Neutrophil (primary cell): ENCODE measurements at regions not wholly inside any gene's neighbourhood (a gene's known extent, or its start where the extent isn't known, plus 50 kb on each side); places are given as distances from the start of the nearest gene placed in this dataset.

Experiments
- H3K27ac ChIP-seq: fragments of 200-600 bp; sonication (generic); 2 replicates; pipeline ENCODE4 v1.5.1; 2016; ENCODE audit warnings: mild to moderate bottlenecking, moderate library complexity
- H3K27me3 ChIP-seq: fragments of 200-600 bp; sonication (generic); 2 replicates; pipeline ENCODE4 v1.6.0; 2016; ENCODE audit warnings: mild to moderate bottlenecking
- H3K36me3 ChIP-seq: fragments of 200-600 bp; sonication (generic); 2 replicates; pipeline ENCODE4 v1.5.1; 2017
- H3K4me1 ChIP-seq, 2 experiments: fragments of 200-600 bp in 1 of 2; sonication (generic) in 1 of 2; 1 replicate in 1 of 2; 2 replicates in 1 of 2; pipeline versions ENCODE4 v1.5.1 to v1.6.1; 2013 to 2016; ENCODE audit warnings: low read depth in 1 of 2, low read length in 1 of 2, mild to moderate bottlenecking in 1 of 2, moderate library complexity in 1 of 2; ENCODE audit not compliant: control insufficient read depth in 1 of 2, insufficient read depth in 1 of 2
- H3K4me3 ChIP-seq, 2 experiments: fragments of 200-600 bp in 1 of 2; sonication (generic) in 1 of 2; 1 replicate in 1 of 2; 2 replicates in 1 of 2; pipeline ENCODE4 v1.5.1; 2013 to 2016; ENCODE audit warnings: low read depth in 1 of 2, low read length in 1 of 2, mild to moderate bottlenecking in 1 of 2, moderate library complexity in 1 of 2
- H3K9me3 ChIP-seq: fragments of 200-600 bp; sonication (generic); 2 replicates; pipeline ENCODE4 v1.5.1; 2016
- TF ChIP-seq, protein P1 (sequence below): fragments of 200-600 bp; sonication (generic); IDR thresholded peaks from 2 replicates; pipeline ENCODE4 v1.5.1; 2016; ENCODE audit warnings: antibody characterized with exemption

DNA sequence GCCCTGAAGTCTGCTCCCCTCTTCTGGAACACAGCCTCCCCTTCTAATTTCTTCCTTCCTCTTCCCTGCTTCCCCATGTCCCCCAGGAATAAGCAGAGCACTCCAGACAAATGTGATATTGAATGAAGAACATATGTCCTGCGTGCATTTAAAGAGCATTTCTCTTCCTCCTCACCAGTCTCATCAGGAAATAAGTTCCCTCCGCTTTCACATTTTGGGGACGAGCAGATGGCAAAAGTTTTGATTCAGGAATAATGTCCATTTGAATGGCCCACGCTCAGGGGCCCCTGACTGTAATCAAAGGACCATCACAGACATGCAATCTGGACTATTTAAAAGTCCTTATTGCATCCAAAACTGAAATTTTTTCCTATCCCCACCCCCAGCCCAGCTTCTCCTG lies 316.1 kb downstream of the CDK5RAP2 start:
- no peaks in the 10 kb centered on the region for H3K9me3 ChIP-seq
- no peaks in the 10 kb centered on the region for H3K4me1 ChIP-seq
- H3K27me3 ChIP-seq = no peaks in the 10 kb centered on the region
- H3K4me3 ChIP-seq = no peak overlapping the region
- H3K36me3 ChIP-seq = no peaks in the 10 kb centered on the region
- H3K27ac ChIP-seq = no peak overlapping the region
- TF ChIP-seq, protein P1, sequence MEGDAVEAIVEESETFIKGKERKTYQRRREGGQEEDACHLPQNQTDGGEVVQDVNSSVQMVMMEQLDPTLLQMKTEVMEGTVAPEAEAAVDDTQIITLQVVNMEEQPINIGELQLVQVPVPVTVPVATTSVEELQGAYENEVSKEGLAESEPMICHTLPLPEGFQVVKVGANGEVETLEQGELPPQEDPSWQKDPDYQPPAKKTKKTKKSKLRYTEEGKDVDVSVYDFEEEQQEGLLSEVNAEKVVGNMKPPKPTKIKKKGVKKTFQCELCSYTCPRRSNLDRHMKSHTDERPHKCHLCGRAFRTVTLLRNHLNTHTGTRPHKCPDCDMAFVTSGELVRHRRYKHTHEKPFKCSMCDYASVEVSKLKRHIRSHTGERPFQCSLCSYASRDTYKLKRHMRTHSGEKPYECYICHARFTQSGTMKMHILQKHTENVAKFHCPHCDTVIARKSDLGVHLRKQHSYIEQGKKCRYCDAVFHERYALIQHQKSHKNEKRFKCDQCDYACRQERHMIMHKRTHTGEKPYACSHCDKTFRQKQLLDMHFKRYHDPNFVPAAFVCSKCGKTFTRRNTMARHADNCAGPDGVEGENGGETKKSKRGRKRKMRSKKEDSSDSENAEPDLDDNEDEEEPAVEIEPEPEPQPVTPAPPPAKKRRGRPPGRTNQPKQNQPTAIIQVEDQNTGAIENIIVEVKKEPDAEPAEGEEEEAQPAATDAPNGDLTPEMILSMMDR = no peak

DNA sequence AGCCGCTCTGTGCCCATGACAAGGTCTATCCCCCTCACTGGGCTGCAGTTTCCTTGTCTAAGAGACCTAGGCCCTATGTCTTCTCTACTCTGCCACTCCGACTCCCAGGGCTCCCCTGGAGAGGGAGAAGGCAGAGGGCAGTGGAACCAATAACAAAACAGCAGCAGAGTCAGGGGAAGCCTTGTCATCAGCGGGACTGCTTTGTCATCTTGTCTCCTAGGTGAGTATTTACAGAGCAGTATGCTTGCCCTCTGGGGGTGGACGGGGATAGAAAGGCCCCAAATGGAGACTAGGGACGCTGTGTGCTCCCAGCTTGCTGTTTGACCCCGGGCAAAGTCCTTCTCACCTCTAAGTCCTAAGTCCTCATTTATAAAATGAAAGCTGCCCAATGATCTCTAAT lies 318.5 kb downstream of the CDK5RAP2 start:
- H3K4me3 ChIP-seq = no peak overlapping the region
- H3K9me3 ChIP-seq = no peaks in the 10 kb centered on the region
- no peak overlapping the region for H3K27ac ChIP-seq
- no peaks in the 10 kb centered on the region for H3K4me1 ChIP-seq
- no peaks in the 10 kb centered on the region for H3K27me3 ChIP-seq
- H3K36me3 ChIP-seq = no peaks in the 10 kb centered on the region
- TF ChIP-seq, protein P1 = no peak

DNA sequence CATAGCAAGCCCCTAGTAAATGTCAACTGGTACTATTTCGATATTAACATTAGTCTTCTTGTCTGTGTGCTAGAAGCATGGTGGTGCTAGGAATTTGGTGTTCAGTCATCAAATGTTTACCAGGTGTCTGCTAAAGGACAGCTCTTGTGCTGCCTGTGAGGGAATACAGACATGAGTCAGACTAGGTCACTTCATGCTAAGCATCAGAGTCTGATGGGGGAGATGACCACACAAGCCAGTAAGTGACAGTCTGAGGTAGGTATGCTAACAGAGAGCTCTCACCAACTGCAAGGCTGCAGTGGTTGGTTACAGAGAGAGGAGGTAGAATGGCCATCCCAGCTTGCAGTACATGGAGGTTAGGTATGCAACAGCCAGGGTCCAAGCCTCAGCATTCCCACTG lies 320.9 kb downstream of the CDK5RAP2 start:
- TF ChIP-seq, protein P1 = no peak
- H3K4me1 ChIP-seq = no peaks in the 10 kb centered on the region
- H3K4me3 ChIP-seq = no peak overlapping the region
- no peaks in the 10 kb centered on the region for H3K9me3 ChIP-seq
- no peaks in the 10 kb centered on the region for H3K36me3 ChIP-seq
- no peak overlapping the region for H3K27ac ChIP-seq
- H3K27me3 ChIP-seq = no peaks in the 10 kb centered on the region

DNA sequence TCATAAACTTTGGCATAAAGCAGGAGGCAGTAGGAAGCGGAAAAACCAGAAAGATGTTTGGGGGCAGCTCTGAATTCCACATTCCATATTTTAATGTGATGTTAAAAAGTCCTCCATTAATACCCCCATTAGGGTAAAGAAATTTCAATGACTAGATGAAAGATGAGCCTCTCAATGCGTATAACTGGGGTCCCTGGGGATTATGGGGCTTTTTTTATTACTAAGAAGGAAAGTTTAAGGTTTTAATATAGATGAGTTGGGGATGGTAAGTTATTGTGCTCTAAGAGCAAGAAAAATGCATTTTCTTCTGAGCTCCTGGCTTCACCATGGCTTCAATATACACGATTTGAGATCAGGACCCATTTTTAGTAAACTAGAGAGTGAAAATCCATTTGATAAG lies 321.9 kb downstream of the CDK5RAP2 start:
- Histone ChIP-seq H3K4me1 (no peaks in the 10 kb centered on the region), H3K4me3 (no peak overlapping the region), H3K36me3 (no peaks in the 10 kb centered on the region), H3K27me3 (no peaks in the 10 kb centered on the region), H3K9me3 (no peaks in the 10 kb centered on the region), H3K27ac (no peak overlapping the region)
- TF ChIP-seq, protein P1 = no peak

DNA sequence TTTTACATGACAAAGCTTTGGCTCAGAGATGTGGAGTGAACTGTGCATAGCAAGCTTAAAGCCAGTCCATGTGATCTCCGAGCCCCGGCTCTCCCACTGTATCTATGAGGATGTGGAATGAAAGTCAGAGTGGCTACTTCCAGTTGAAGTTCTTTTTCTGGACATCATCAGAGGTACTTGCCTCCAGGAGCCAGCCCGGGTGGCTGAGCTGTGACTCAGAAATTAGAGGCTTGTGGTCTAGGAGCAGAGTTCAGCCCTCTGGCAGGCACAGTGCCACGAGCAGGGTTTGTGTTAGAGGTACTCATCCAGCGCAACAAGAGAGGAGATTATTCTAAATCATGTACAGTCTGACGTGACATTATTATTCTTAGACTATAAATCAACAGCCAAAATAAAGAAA lies 322.5 kb downstream of the CDK5RAP2 start:
- H3K9me3 ChIP-seq = no peaks in the 10 kb centered on the region
- TF ChIP-seq, protein P1 = no peak
- H3K27ac ChIP-seq = no peak overlapping the region
- no peaks in the 10 kb centered on the region for H3K27me3 ChIP-seq
- no peak overlapping the region for H3K4me3 ChIP-seq
- no peaks in the 10 kb centered on the region for H3K36me3 ChIP-seq
- H3K4me1 ChIP-seq = no peaks in the 10 kb centered on the region

DNA sequence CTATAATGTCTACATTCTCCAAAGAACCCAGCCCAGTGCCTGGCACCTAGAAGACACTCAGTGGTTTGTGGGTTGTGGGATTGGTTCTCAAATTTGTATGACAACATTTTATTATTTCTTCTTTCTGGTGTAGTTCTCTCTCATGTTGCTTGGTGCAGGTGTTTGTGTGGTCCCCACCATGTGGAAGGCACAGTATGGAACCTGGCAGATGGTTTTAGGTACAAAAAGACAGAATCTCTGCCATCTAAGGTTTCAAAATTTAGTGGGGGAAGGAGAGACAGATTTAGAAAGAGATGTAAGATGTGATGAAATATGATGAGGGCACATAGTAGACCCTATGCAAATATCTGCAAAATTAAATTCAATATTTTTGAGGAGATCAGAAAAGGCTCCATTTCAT lies 323.8 kb downstream of the CDK5RAP2 start:
- H3K4me3 ChIP-seq = no peak overlapping the region
- TF ChIP-seq, protein P1 = no peak
- no peaks in the 10 kb centered on the region for H3K9me3 ChIP-seq
- H3K27me3 ChIP-seq = no peaks in the 10 kb centered on the region
- no peaks in the 10 kb centered on the region for H3K36me3 ChIP-seq
- H3K4me1 ChIP-seq = no peaks in the 10 kb centered on the region
- H3K27ac ChIP-seq = no peak overlapping the region
